ENCODE measurements at regions not wholly inside any gene's neighbourhood (a gene's known extent, or its start where the extent isn't known, plus 50 kb on each side); places are given as distances from the start of the nearest gene placed in this dataset.

- TF ChIP-seq CTCF (conservative IDR thresholded peaks at IDR 0.05) (no peak), ZFX (IDR thresholded peaks at IDR 0.05) (no peak)
These were observed 726.0 kb downstream of the KCNJ3 start for GRCh38 chr2:155424518-155424917.

All from C4-2B (cell line).